ENCODE measurements at regions not wholly inside any gene's neighbourhood (a gene's known extent, or its start where the extent isn't known, plus 50 kb on each side); places are given as distances from the start of the nearest gene placed in this dataset.

- no peak for DNase-seq (ENCODE audit: low spot score)
- 33% methylated on average over 5 of the region's 5 CpGs for WGBS
- H3K27ac ChIP-seq, result no peak overlapping the region
Measured at GRCh38 chr15:31843426-31844055, 186.8 kb upstream of the CHRNA7 start.

GRCh38 chr15:31845791-31846190, 184.5 kb upstream of the CHRNA7 start:
- H3K9me3 ChIP-seq, result no peaks in the 10 kb centered on the region
- H3K4me1 ChIP-seq (replicated peaks), result no peaks in the 10 kb centered on the region
- 91% methylated on average over 5 of the region's 5 CpGs for WGBS
- no peaks in the 10 kb centered on the region for H3K36me3 ChIP-seq
- no peaks in the 10 kb centered on the region for H3K27me3 ChIP-seq (replicated peaks; ENCODE audit: insufficient read depth)
- no peak overlapping the region for H3K4me3 ChIP-seq
- intact Hi-C loops (cut with DNase I), result no loop called here
- no peak overlapping the region for H3K27ac ChIP-seq
- TF ChIP-seq POLR2A (IDR thresholded peaks at IDR 0.05), result no peak
- no peak for TF ChIP-seq CTCF (IDR thresholded peaks at IDR 0.05)
- no peak for TF ChIP-seq POLR2AphosphoS5 (IDR thresholded peaks at IDR 0.05)
- DNase-seq (ENCODE audit: low spot score), result no peak

More at GRCh38 chr15:31843426-31844055, 186.8 kb upstream of the CHRNA7 start:
- H3K27me3 ChIP-seq (replicated peaks; ENCODE audit: insufficient read depth), result no peaks in the 10 kb centered on the region
- no peaks in the 10 kb centered on the region for H3K36me3 ChIP-seq
- H3K4me3 ChIP-seq, result no peak overlapping the region
- no peaks in the 10 kb centered on the region for H3K4me1 ChIP-seq (replicated peaks)
- intact Hi-C loops (cut with DNase I), result no loop called here
- TF ChIP-seq CTCF (IDR thresholded peaks at IDR 0.05), result no peak
- TF ChIP-seq POLR2A (IDR thresholded peaks at IDR 0.05), result no peak
- TF ChIP-seq POLR2AphosphoS5 (IDR thresholded peaks at IDR 0.05), result no peak
- no peaks in the 10 kb centered on the region for H3K9me3 ChIP-seq

- Histone ChIP-seq H3K9me3 (no peaks in the 10 kb centered on the region), H3K4me3 (no peak overlapping the region), H3K36me3 (no peaks in the 10 kb centered on the region), H3K27me3 (replicated peaks; ENCODE audit: insufficient read depth) (no peaks in the 10 kb centered on the region), H3K4me1 (replicated peaks) (no peaks in the 10 kb centered on the region), H3K27ac (no peak overlapping the region)
- intact Hi-C loops (cut with DNase I), result no loop called here
- 81% methylated on average over 5 of the region's 5 CpGs for WGBS
- DNase-seq (ENCODE audit: low spot score), result no peak
- TF ChIP-seq POLR2A (IDR thresholded peaks at IDR 0.05) (no peak), POLR2AphosphoS5 (IDR thresholded peaks at IDR 0.05) (no peak), CTCF (IDR thresholded peaks at IDR 0.05) (no peak)
Measured at GRCh38 chr15:31847961-31848360, 182.4 kb upstream of the CHRNA7 start.

- WGBS, result 93% methylated on average over 1 of the region's 1 CpG
- no peak for DNase-seq (ENCODE audit: low spot score)
- TF ChIP-seq POLR2A (IDR thresholded peaks at IDR 0.05) (no peak), CTCF (IDR thresholded peaks at IDR 0.05) (no peak), POLR2AphosphoS5 (IDR thresholded peaks at IDR 0.05) (no peak)
- Histone ChIP-seq H3K36me3 (no peaks in the 10 kb centered on the region), H3K27me3 (replicated peaks; ENCODE audit: insufficient read depth) (no peaks in the 10 kb centered on the region), H3K4me1 (replicated peaks) (no peaks in the 10 kb centered on the region), H3K27ac (no peak overlapping the region), H3K9me3 (no peaks in the 10 kb centered on the region), H3K4me3 (no peak overlapping the region)
- intact Hi-C loops (cut with DNase I), result no loop called here
Measured at GRCh38 chr15:31848621-31849020, 181.7 kb upstream of the CHRNA7 start.

Data from prostate gland (tissue), 2 donors.